ENCODE measurements at regions not wholly inside any gene's neighbourhood (a gene's known extent, or its start where the extent isn't known, plus 50 kb on each side); places are given as distances from the start of the nearest gene placed in this dataset.

GRCh38 chr16:51008037-51008436 is 143.0 kb downstream of the SALL1 start:
- no peak for DNase-seq
- Mint-ChIP-seq H3K27me3 (ENCODE audit: insufficient read depth) (peaks cover 8% of the 10 kb centered on the region; the same call in 1 of the 2 replicates), H3K27ac (no peak overlapping the region), H3K4me1 (ENCODE audit: low read depth) (no peaks in the 10 kb centered on the region), H3K9me3 (peaks cover 23% of the 10 kb centered on the region), H3K4me3 (no peak overlapping the region), H3K36me3 (ENCODE audit: low read depth) (0 out of 2 replicates have a peak, but pooled peaks cover 6% of the 10 kb centered on the region)
- TF ChIP-seq CTCF (IDR thresholded peaks at IDR 0.05) = no peak

- peaks cover 8% of the 10 kb centered on the region; the same call in 1 of the 2 replicates for H3K27me3 Mint-ChIP-seq (ENCODE audit: insufficient read depth)
Measured at GRCh38 chr16:51003850-51004566, 147.1 kb downstream of the SALL1 start.

GRCh38 chr16:51002881-51003490 is 148.1 kb downstream of the SALL1 start:
- H3K27ac Mint-ChIP-seq = no peak overlapping the region
- peaks cover 8% of the 10 kb centered on the region; the same call in 1 of the 2 replicates for H3K27me3 Mint-ChIP-seq (ENCODE audit: insufficient read depth)
- no peak overlapping the region for H3K4me3 Mint-ChIP-seq
- 0 out of 2 replicates have a peak, but pooled peaks cover 6% of the 10 kb centered on the region for H3K36me3 Mint-ChIP-seq (ENCODE audit: low read depth)
- H3K4me1 Mint-ChIP-seq (ENCODE audit: low read depth) = no peaks in the 10 kb centered on the region
- peaks cover 19% of the 10 kb centered on the region for H3K9me3 Mint-ChIP-seq
- DNase-seq = no peak
- no peak for TF ChIP-seq CTCF (IDR thresholded peaks at IDR 0.05)

More at GRCh38 chr16:51003850-51004566, 147.1 kb downstream of the SALL1 start:
- H3K27ac Mint-ChIP-seq = no peak overlapping the region
- 0 out of 2 replicates have a peak, but pooled peaks cover 6% of the 10 kb centered on the region for H3K36me3 Mint-ChIP-seq (ENCODE audit: low read depth)
- no peaks in the 10 kb centered on the region for H3K4me1 Mint-ChIP-seq (ENCODE audit: low read depth)
- H3K4me3 Mint-ChIP-seq = no peak overlapping the region
- no peak for TF ChIP-seq CTCF (IDR thresholded peaks at IDR 0.05)
- DNase-seq = no peak
- H3K9me3 Mint-ChIP-seq = peaks cover 19% of the 10 kb centered on the region

- Mint-ChIP-seq H3K36me3 (ENCODE audit: low read depth) (no peaks in the 10 kb centered on the region), H3K27ac (no peak overlapping the region), H3K9me3 (peaks cover 13% of the 10 kb centered on the region; the same call in 1 of the 2 replicates), H3K27me3 (ENCODE audit: insufficient read depth) (peaks cover 2% of the 10 kb centered on the region), H3K4me3 (no peak overlapping the region), H3K4me1 (ENCODE audit: low read depth) (no peaks in the 10 kb centered on the region)
- no peak for TF ChIP-seq CTCF (IDR thresholded peaks at IDR 0.05)
- DNase-seq = no peak
Measured at GRCh38 chr16:50999181-50999580, 151.9 kb downstream of the SALL1 start.

GRCh38 chr16:50998411-50998810 is 152.7 kb downstream of the SALL1 start:
- no peak for DNase-seq
- TF ChIP-seq CTCF (IDR thresholded peaks at IDR 0.05) = no peak
- no peak overlapping the region for H3K4me3 Mint-ChIP-seq
- no peak overlapping the region for H3K27ac Mint-ChIP-seq
- H3K4me1 Mint-ChIP-seq (ENCODE audit: low read depth) = no peaks in the 10 kb centered on the region
- H3K36me3 Mint-ChIP-seq (ENCODE audit: low read depth) = no peaks in the 10 kb centered on the region
- peaks cover 3% of the 10 kb centered on the region for H3K27me3 Mint-ChIP-seq (ENCODE audit: insufficient read depth)
- peaks cover 13% of the 10 kb centered on the region; the same call in 1 of the 2 replicates for H3K9me3 Mint-ChIP-seq

Data from HFFc6 (cell line).